GM13977 (cell line): ENCODE measurements at regions not wholly inside any gene's neighbourhood (a gene's known extent, or its start where the extent isn't known, plus 50 kb on each side); places are given as distances from the start of the nearest gene placed in this dataset.

Experiments
- DNase-seq: peaks from one replicate; pipeline ENCODE4 v3.0.0; 2012; ENCODE audit warnings: low spot score
- in situ Hi-C: fragments of 300-500 bp; cut with MboI; formaldehyde crosslinking; loops from one replicate; pipeline ENCODE4 v1.12.0; 2022; ENCODE audit warnings: low sequenced_read_pairs, low pct_unique_long_range_greater_than_20kb, mixed read lengths, inconsistent platforms; ENCODE audit not compliant: unreplicated experiment
- TF ChIP-seq, protein P1 (sequence below): IDR thresholded peaks from 2 replicates; pipeline ENCODE4 v1.5.1; 2012; ENCODE audit warnings: mild to moderate bottlenecking, control low read depth; ENCODE audit not compliant: insufficient read depth; ENCODE audit errors: extremely low read depth, missing control alignments

- in situ Hi-C loops: no loop called here
- TF ChIP-seq, protein P1, sequence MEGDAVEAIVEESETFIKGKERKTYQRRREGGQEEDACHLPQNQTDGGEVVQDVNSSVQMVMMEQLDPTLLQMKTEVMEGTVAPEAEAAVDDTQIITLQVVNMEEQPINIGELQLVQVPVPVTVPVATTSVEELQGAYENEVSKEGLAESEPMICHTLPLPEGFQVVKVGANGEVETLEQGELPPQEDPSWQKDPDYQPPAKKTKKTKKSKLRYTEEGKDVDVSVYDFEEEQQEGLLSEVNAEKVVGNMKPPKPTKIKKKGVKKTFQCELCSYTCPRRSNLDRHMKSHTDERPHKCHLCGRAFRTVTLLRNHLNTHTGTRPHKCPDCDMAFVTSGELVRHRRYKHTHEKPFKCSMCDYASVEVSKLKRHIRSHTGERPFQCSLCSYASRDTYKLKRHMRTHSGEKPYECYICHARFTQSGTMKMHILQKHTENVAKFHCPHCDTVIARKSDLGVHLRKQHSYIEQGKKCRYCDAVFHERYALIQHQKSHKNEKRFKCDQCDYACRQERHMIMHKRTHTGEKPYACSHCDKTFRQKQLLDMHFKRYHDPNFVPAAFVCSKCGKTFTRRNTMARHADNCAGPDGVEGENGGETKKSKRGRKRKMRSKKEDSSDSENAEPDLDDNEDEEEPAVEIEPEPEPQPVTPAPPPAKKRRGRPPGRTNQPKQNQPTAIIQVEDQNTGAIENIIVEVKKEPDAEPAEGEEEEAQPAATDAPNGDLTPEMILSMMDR: no peak
- DNase-seq: no peak
Observed at GRCh38 chr2:58970365-58970764, 729.2 kb upstream of the FANCL start.

DNA sequence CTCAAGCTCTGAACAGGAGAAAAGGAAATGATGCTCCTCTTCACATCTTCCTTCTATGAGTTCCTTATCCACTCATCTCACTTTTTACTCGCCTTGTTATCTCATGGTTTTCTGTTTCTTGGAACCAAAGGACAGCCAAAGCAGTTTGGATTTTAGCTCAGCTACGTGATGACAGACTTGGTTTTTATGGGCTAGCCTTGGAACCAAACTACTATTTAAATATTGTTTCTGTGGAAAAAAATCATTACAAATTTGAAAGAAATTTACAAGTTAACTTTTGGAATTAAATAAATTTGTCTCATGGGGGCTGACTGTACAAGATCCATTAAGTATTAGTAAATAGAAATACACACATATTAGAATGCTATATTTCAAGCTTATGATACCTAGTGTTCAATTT is 727.8 kb upstream of the FANCL start:
- TF ChIP-seq, protein P1: no peak
- in situ Hi-C loops: no loop called here
- no peak for DNase-seq

- in situ Hi-C loops: no loop called here
- TF ChIP-seq, protein P1: no peak
- DNase-seq: no peak
Observed at GRCh38 chr2:58967736-58968135, 726.6 kb upstream of the FANCL start.

DNA sequence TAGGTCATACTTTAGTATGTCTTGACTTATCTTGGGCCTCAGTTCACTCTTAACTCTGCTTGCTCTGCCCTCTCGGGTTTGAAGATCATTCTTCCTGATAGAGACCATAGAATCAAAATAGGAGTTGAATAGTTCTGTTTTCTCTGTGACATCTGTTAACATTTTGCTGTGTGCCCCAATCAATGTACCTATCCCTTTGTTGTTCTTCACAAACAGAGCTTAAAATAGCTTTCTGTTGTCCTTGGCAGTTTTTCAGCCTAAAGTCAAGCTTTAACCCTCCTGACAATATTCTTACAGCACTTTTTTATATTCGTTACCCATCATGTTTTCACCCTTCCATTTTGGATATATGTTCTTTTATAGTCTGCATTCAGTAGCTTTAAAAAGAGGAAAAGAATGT is 724.5 kb upstream of the FANCL start:
- in situ Hi-C loops: no loop called here

DNA sequence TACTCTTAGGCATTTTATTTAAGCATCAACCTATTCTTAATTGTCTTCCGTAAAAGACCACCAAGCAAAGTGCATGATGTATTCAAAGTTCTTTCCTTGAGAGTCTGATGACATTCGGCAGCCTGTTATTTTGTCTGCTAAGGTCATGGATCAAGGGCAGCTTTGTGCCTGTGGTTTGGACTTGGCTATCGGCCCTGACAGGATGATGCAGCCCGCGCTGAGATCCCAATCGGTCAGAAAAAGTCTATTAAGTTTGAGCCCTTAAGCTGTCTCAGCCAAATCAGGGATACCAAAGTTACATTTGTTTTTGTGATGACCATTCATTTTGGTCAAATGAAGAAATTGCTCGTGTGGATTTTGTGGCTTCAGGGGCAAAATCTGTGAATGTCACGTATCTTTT is 718.9 kb upstream of the FANCL start:
- in situ Hi-C loops: no loop called here
- no peak for DNase-seq

More for the DNA sequence above, 724.5 kb upstream of the FANCL start:
- TF ChIP-seq, protein P1: no peak
- DNase-seq: no peak

GRCh38 chr2:58957188-58957840 is 716.2 kb upstream of the FANCL start:
- TF ChIP-seq, protein P1: no peak
- in situ Hi-C loops: no loop called here
- no peak for DNase-seq

More for the DNA sequence above, 718.9 kb upstream of the FANCL start:
- TF ChIP-seq, protein P1: no peak
